MM.1S (cell line): ENCODE measurements at regions not wholly inside any gene's neighbourhood (a gene's known extent, or its start where the extent isn't known, plus 50 kb on each side); places are given as distances from the start of the nearest gene placed in this dataset.

Experiments
- EZH2 ChIP-seq: fragments of 300-600 bp; sonication (generic); optimal IDR thresholded peaks from 2 replicates; pipeline ENCODE3; 2017; ENCODE audit warnings: low read depth, mild to moderate bottlenecking, antibody characterized with exemption, low read length, mixed read lengths
- TF ChIP-seq, protein P1 (sequence below): fragments of 300-600 bp; sonication (generic); IDR thresholded peaks from 2 replicates; pipeline ENCODE4 v1.5.1; 2016; ENCODE audit warnings: antibody characterized with exemption, low read length, mixed read lengths

DNA sequence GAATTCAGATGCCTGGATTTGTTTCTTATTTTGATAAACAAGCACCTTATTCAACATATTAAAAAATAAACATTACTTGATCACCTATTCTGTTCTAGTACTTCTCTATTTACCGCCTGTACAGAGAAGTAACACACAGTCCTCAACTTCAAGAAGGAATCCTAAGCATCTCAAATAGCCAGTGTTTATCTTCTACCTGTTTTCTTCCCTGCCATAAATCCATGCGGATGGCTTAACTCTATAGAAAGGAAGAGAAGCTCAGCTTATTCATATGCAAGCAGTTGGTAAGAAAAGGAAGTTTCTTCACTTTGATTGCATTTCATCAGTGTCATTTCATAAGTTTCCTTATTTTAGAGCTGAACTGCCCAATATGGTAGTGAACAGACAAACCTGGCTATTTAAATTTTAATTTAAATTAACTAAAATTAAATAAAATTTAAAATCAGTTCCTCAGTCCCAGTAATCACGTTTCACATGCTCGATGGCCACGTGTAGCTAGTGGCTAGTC, 210.0 kb upstream of the PEX5L start:
- TF ChIP-seq, protein P1, sequence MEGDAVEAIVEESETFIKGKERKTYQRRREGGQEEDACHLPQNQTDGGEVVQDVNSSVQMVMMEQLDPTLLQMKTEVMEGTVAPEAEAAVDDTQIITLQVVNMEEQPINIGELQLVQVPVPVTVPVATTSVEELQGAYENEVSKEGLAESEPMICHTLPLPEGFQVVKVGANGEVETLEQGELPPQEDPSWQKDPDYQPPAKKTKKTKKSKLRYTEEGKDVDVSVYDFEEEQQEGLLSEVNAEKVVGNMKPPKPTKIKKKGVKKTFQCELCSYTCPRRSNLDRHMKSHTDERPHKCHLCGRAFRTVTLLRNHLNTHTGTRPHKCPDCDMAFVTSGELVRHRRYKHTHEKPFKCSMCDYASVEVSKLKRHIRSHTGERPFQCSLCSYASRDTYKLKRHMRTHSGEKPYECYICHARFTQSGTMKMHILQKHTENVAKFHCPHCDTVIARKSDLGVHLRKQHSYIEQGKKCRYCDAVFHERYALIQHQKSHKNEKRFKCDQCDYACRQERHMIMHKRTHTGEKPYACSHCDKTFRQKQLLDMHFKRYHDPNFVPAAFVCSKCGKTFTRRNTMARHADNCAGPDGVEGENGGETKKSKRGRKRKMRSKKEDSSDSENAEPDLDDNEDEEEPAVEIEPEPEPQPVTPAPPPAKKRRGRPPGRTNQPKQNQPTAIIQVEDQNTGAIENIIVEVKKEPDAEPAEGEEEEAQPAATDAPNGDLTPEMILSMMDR, result no peak
- no peak for TF ChIP-seq EZH2
